COR-L47 (cell line): ENCODE measurements at regions not wholly inside any gene's neighbourhood (a gene's known extent, or its start where the extent isn't known, plus 50 kb on each side); places are given as distances from the start of the nearest gene placed in this dataset.
"Not testable (repeated sequence)": the region's sequence is repeated elsewhere in the genome, so short reads cannot be mapped to it uniquely, and the experiment has no call there.

Experiments
- DNase-seq: peaks from one replicate; lab custom pipeline; 2025; lab: John Stamatoyannopoulos, UW

DNA sequence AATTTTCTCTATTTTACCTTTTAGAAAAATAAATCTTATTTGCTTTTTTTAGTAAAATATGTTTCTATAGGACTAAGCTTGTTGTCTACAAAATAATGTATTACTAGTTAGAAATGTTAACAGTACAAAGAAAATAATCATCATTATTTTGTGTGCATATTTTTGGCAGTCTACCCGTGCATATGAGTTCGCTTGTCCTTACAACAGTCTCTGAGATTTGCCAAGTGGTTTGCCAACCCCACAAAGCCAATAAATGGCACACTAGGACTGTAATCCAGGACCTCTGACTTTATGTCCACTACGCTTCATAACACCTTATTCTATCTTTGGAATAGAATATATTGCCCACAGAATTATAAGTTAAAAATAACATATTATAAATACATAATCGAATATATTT, 152.0 kb downstream of the KCNJ2 start:
- DNase-seq, result no peak

GRCh38 chr17:70323269-70323668, 153.9 kb downstream of the KCNJ2 start:
- no peak for DNase-seq

- no peak for DNase-seq
Observed at GRCh38 chr17:70324031-70324430, 154.7 kb downstream of the KCNJ2 start.

DNA sequence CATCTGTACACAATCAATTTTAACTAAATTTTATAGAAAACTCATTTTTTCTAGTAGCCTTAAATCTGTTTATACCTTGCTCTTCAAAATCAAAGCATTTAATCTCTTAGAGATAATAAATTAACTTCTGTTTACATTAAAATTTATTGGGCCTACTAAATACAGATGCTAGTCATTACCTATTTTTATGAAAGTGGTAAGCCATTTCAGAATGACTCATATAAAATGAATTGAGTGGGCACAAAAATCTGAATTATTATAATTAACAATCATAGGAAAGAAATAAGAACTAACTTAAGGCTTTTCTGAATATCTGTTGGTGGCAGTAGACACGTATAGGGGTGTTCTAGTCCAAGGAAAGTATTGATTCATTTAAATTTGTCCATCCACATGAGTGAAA, 157.9 kb downstream of the KCNJ2 start:
- DNase-seq, result no peak

DNA sequence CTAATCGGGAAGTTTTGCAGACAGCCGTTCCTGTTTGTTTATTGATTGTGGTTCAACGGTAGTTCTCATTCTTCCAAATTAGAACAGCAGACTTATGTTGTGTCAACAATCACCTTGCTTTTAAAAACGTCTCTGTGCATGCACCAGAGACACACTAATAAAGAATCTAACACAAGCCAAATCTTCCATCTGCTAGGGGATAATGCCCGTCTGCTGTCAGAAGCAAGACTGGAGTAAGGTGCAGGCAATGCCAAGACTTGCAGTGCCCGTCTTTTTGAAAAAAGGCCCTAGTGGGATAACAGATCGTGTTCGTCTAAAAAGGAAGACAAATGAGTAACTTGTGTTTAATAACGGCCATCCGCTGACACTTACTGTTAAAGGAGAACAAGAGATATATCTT, 158.4 kb downstream of the KCNJ2 start:
- DNase-seq, result no peak

DNA sequence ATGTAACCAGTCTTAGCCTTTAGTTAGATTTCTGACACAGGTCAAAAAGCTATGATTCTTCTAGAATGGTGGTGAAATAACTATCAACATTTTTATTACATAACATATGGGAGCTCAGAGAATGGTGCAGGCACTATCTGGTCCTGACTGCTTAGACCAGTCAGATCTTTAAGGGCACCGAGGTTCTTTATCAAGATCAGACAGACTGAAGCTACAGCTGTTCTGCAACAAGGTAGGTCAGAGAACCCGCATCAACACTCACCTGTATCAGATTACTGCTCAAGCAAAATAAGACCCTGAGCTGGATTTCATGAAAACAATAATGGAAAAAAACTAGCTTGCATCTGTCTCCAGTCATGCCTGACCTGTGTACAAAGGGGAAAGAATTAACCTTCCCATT, 160.4 kb downstream of the KCNJ2 start:
- DNase-seq, result no peak

GRCh38 chr17:70331066-70331465, 161.7 kb downstream of the KCNJ2 start:
- not testable (repeated sequence) for DNase-seq

DNA sequence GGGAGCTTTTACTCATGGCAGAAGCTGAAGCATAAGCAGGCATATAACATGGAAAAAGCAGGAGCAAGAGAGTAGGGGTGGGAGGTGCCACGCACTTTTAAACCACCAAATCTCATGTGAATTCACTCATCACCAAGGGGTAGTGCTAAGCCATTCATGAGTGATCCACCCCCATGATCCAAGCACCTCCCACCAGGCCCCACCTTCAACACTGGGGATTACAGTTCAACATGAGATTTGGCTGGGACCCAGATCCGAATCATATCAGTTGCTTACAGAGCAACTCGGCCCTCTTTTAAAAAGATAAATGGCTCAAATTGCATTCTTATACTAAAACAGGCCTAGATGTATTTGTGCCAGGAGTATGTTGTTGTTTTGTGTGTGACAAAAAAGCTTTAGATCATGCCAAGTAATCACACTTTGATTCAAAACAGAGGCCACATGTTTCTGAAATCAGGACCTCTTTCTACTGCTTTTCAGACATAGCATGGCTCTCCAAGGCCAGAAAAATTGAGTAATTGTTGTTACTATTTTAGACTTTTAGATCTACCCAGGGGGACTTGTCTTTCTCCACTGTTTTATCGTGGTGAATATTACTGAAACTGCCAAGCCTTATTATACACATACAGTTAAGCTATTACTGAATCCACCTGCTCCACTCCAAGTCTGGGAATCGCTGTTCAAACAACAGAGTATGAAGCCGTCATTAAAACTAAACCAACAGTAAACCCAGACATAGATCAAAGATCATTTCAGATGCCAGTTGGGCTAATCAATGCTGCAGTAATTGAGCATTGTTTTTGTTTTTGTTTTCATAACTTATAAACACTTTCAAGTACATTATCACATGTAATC, 163.3 kb downstream of the KCNJ2 start:
- no peak for DNase-seq

DNA sequence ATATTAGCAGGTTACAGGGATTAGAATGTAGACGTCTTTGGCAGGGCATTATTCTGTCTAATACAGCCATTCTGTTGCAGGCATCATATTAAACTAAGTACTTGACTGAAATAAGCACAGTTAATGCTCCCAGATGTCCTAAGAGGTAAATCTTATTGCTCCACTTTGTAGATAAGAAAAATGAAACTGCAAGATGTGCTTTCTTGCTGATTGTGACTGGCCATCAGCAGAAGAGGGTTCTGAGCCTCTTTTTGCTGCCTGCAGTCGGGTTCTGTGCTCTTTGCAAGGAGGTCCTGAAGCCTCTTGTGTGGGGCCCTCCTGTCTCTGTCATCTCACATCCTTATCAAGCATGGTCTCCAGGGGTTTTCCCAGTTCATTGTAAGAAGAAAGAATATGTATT, 167.1 kb downstream of the KCNJ2 start:
- no peak for DNase-seq

- DNase-seq, result no peak
Observed at GRCh38 chr17:70338946-70339354, 169.6 kb downstream of the KCNJ2 start.

- DNase-seq, result no peak
Observed at GRCh38 chr17:70343114-70343513, 173.8 kb downstream of the KCNJ2 start.

- DNase-seq, result no peak
Observed at GRCh38 chr17:70344386-70345060, 175.2 kb downstream of the KCNJ2 start.

DNA sequence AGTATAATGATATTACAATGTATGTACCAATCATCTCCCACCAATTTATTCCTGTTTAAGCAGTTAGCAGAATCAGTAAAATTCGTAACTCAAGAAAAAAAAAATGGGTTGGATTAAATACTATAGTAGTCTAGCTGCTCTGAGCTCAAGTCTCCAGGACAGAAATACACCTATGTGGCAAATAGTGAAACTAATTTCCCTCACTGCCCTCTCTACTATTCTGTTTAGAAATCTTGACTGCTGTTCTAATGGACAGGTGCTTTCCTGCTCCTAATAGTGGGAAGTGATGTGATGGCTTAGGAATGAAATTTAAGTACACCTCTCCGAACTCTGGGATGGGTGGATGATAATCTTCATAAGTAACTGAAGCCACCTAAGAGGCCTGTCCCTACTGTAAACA, 175.7 kb downstream of the KCNJ2 start:
- DNase-seq, result no peak

- no peak for DNase-seq
Observed at GRCh38 chr17:70352834-70353233, 183.5 kb downstream of the KCNJ2 start.

DNA sequence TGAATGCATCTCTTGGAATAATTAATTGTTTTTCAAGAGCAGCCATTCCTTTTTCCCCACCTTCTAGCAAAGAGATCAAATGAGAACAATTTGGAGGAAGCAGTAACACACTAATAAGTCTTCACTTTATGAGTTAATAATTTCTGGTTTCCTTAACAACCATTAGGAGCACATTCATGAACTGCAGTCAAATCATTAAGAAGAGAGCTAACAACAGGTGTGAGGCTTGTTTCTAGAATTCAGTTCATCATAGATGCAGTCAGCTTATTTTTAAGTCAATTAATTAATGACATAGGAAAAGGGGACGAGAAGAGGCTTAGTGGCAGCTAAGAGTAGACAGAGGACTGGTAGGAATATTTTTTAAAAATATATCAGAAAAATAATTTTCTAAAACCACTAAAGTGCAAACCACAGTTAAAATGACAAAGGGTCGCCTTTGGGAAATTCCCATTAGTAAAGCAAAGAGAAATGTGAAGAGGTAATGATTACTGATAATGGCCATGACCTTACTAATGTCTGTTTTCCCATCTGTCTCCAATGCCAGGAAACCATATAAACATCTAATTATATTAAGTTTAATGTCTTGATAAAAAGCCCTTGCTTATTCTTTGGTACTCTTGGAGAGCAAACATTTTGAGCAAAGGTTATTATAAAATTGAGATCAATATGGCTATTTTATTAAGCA, 184.2 kb downstream of the KCNJ2 start:
- DNase-seq, result no peak

- DNase-seq, result no peak
Observed at GRCh38 chr17:70355185-70355584, 185.9 kb downstream of the KCNJ2 start.

DNA sequence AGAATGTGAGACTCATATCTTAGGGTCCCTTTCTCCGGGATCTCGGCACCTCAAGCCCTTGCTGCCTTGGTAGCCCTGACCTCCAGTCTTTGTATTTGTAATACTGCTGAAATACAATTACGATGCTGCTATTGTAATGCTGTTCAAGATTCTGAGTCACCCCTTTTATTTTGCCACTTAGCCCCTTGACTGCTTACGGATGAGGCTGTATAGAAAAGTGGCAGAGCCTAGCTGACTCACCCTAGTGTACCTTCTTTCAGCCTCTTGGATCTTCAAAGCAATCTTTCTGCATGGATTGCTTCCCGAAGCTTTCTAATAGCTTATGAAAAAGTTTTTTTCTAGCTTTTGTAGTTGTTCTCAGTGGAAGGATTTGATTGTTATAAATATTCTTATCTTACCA, 187.9 kb downstream of the KCNJ2 start:
- DNase-seq, result no peak

GRCh38 chr17:70365091-70365583, 195.8 kb downstream of the KCNJ2 start:
- DNase-seq, result no peak

DNA sequence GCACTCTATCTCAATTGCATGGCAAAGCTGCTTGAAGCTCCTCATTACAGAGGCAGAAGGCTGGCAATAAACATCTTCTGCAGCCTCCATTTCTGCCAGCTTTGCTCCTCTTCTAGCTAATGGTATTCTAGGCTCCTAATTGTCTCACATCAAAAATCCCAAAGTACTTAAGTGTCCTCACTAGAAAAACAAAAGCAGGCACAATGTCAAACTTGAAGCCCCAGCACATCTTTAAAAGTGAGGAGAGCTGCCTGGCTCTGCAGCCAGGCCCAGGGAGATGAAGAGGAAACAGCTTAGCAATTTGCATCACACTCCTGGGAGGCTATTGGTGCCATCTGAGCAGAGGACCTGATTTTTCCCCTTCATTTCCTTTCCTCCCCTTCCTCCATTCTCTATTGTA, 197.1 kb downstream of the KCNJ2 start:
- no peak for DNase-seq

DNA sequence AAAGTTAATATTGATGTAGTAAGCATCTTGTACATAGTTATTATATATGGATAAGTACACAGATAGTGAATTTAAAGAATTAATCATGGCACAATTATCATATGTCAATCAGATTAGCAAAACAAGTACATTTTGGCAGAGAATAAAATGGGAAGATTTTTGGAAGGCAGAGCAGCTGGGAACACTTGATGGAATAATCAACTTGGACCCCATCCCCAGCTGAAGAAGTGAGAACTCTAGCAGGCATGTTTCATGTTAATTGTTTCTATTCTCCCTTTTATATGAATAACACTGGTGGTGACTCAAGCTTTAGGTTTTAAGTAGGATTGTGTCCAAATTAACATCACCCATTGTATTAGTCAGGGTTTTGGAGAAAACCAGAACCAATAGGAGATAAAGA, 198.7 kb downstream of the KCNJ2 start:
- no peak for DNase-seq

DNA sequence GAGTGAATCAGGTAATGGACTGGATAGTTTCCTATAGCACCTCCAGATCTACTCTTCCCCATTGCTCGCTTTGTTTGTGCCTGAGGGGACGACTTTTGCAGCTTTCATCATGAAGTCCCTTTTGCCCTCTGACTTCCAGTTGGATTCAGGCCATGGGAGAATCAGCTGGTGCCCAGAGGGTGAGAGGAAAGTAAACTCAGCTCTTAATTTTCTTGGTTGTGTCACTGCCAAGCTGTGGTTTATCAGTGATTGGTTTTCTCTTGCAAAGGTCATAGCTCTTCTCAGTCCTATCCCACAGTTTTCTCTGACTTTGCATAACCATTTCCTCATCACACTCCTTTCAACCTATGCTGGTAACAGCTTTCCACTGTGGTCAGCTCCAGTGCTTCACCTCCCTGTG, 200.1 kb downstream of the KCNJ2 start:
- DNase-seq, result no peak

DNA sequence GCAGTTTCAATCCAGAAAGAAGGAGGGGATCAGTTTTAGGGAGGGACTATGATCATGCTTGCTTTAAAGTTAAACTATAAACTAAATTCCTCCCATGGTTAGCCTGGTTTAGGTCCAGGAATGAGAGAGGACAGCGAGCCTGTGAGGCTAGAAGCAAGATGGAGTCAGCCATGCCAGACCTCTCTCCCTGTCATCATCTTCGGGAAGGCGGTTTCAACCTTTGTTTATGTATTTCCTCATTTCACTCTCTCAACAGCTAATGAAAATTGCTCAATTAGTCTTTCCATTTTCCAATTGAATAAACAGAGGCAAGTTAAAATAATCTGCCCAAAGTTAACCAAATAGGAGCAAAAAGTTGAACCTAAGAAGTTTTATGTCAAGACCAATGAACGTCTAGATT, 201.5 kb downstream of the KCNJ2 start:
- DNase-seq, result no peak

DNA sequence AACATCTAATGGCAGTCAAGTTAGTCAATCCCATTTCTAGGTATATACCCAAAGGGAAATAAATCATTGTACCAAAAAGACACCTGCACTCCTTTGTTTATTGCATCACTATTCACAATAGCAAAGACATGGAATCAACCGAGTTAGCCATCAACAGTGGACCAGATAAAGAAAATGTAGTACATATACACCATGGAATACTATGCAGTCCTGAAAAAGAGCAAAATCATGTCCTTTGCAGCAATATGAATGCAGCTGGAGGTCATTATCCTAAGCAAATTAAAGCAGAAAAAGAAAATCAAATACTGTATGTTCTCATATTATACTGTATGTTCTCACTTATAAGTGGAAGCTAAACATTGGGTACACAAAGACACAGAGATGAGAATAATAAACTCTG, 204.0 kb downstream of the KCNJ2 start:
- no peak for DNase-seq
